Esophagus squamous epithelium (tissue), 4 donors: ENCODE measurements at regions not wholly inside any gene's neighbourhood (a gene's known extent, or its start where the extent isn't known, plus 50 kb on each side); places are given as distances from the start of the nearest gene placed in this dataset.

ENCODE experiments used
- CTCF ChIP-seq, 6 experiments: fragments of 450-650 bp in 4 of 6; fragments of 200-600 bp in 2 of 6; sonication (generic) in 2 of 6; IDR thresholded peaks; one replicate each; pipeline ENCODE4 v1.5.1; 2016 to 2019; ENCODE audit warnings: antibody characterized with exemption in 6 of 6, mild to moderate bottlenecking in 4 of 6, moderate library complexity in 4 of 6
- POLR2A ChIP-seq, 4 donors: fragments of 450-650 bp; IDR thresholded peaks; one replicate each; pipeline ENCODE4 v1.6.1; 2017; ENCODE audit warnings: antibody characterized with exemption in 4 of 4, mild to moderate bottlenecking in 4 of 4, moderate library complexity in 3 of 4

DNA sequence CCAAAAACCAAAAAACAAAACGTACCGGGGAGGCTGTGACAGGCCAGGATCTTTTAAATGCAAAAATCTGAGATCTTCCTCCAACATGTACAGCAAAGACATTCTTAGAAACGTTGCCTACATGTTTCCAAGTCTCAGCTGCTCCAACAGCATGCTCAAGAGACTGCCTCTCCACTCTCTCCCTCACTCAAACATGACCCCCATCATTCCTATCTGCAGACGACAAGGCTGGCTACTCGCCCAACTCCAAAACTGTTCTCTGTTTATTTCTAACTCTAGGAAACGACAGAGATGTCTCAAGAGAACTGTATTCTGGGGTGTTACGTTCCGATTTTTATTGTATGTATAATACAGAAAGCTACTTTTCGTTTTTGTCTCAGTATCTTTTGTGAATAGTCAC is 57.5 kb upstream of the TMCC3 start:
- TF ChIP-seq CTCF (IDR thresholded peaks at IDR 0.05) (no peak), POLR2A (IDR thresholded peaks at IDR 0.05) (no peak)
